ENCODE measurements at regions not wholly inside any gene's neighbourhood (a gene's known extent, or its start where the extent isn't known, plus 50 kb on each side); places are given as distances from the start of the nearest gene placed in this dataset.

- CTCF ChIA-PET: no interaction called here
- H3K4me2 ChIP-seq: no peak overlapping the region
- H3K4me1 ChIP-seq (replicated peaks; ENCODE audit: insufficient read depth): peaks cover under 1% of the 10 kb centered on the region; the same call in 1 of the 2 replicates
- no peaks in the 10 kb centered on the region for H3K36me3 ChIP-seq (ENCODE audit: low read depth)
- no peaks in the 10 kb centered on the region for H3K79me2 ChIP-seq (ENCODE audit: low read depth)
- H2AFZ ChIP-seq: no peak overlapping the region
- H3K27ac ChIP-seq: no peak overlapping the region
- no TSS peak for BruUV-seq (replicated peaks)
- no peaks in the 10 kb centered on the region for H3K9me3 ChIP-seq (ENCODE audit: insufficient read depth, low read depth)
- H3K9me2 ChIP-seq (ENCODE audit: insufficient read depth): no peaks in the 10 kb centered on the region
- intact Hi-C loops (cut with micrococcal nuclease; ENCODE audit: unreplicated experiment): no loop called here
- no peak for DNase-seq
- TF ChIP-seq CTCF (conservative IDR thresholded peaks at IDR 0.05) (no peak), EZH2 (IDR thresholded peaks at IDR 0.05; ENCODE audit: low read depth) (no peak)
- H4K20me1 ChIP-seq (ENCODE audit: insufficient read depth): no peaks in the 10 kb centered on the region
- H3K4me3 ChIP-seq: no peak overlapping the region
- no peaks in the 10 kb centered on the region for H3K27me3 ChIP-seq (ENCODE audit: insufficient read depth, low read depth)
- POLR2A ChIA-PET (ENCODE audit: unreplicated experiment): no interaction called here
- H3F3A ChIP-seq (ENCODE audit: insufficient read depth, low read depth): no peaks in the 10 kb centered on the region; the same call in 1 of the 2 replicates
Measured at GRCh38 chr12:93009533-93009932, 80.4 kb upstream of the EEA1 start.

- DNase-seq: no peak
- Histone ChIP-seq H2AFZ (no peak overlapping the region), H3K36me3 (ENCODE audit: low read depth) (no peaks in the 10 kb centered on the region), H3K9me3 (ENCODE audit: insufficient read depth, low read depth) (no peaks in the 10 kb centered on the region), H3K4me3 (no peak overlapping the region), H3K27ac (no peak overlapping the region), H3K4me1 (replicated peaks; ENCODE audit: insufficient read depth) (peaks cover 10% of the 10 kb centered on the region), H4K20me1 (ENCODE audit: insufficient read depth) (no peaks in the 10 kb centered on the region), H3K27me3 (ENCODE audit: insufficient read depth, low read depth) (no peaks in the 10 kb centered on the region), H3K79me2 (ENCODE audit: low read depth) (no peaks in the 10 kb centered on the region), H3K4me2 (no peak overlapping the region), H3F3A (ENCODE audit: insufficient read depth, low read depth) (peaks cover 5% of the 10 kb centered on the region; the same call in 1 of the 2 replicates), H3K9me2 (ENCODE audit: insufficient read depth) (no peaks in the 10 kb centered on the region)
- BruUV-seq (replicated peaks): no TSS peak
- POLR2A ChIA-PET (ENCODE audit: unreplicated experiment): no interaction called here
- intact Hi-C loops (cut with micrococcal nuclease; ENCODE audit: unreplicated experiment): no loop called here
- no peak for TF ChIP-seq EZH2 (IDR thresholded peaks at IDR 0.05; ENCODE audit: low read depth)
- no peak for TF ChIP-seq CTCF (conservative IDR thresholded peaks at IDR 0.05)
- CTCF ChIA-PET: no interaction called here
Measured at GRCh38 chr12:93010461-93010860, 81.4 kb upstream of the EEA1 start.

- POLR2A ChIA-PET (ENCODE audit: unreplicated experiment): no interaction called here
- Histone ChIP-seq H3F3A (ENCODE audit: insufficient read depth, low read depth) (peaks cover 12% of the 10 kb centered on the region; the same call in 1 of the 2 replicates), H3K27me3 (ENCODE audit: insufficient read depth, low read depth) (no peaks in the 10 kb centered on the region), H3K79me2 (ENCODE audit: low read depth) (no peaks in the 10 kb centered on the region), H3K9me3 (ENCODE audit: insufficient read depth, low read depth) (no peaks in the 10 kb centered on the region), H3K4me1 (replicated peaks; ENCODE audit: insufficient read depth) (peaks cover 16% of the 10 kb centered on the region), H2AFZ (no peak overlapping the region), H3K9me2 (ENCODE audit: insufficient read depth) (no peaks in the 10 kb centered on the region), H3K27ac (no peak overlapping the region), H3K36me3 (ENCODE audit: low read depth) (no peaks in the 10 kb centered on the region), H3K4me3 (no peak overlapping the region), H4K20me1 (ENCODE audit: insufficient read depth) (no peaks in the 10 kb centered on the region), H3K4me2 (no peak overlapping the region)
- intact Hi-C loops (cut with micrococcal nuclease; ENCODE audit: unreplicated experiment): no loop called here
- no TSS peak for BruUV-seq (replicated peaks)
- TF ChIP-seq EZH2 (IDR thresholded peaks at IDR 0.05; ENCODE audit: low read depth) (no peak), CTCF (conservative IDR thresholded peaks at IDR 0.05) (no peak)
- no peak for DNase-seq
- CTCF ChIA-PET: no interaction called here
Measured at GRCh38 chr12:93011100-93011499, 82.0 kb upstream of the EEA1 start.
